CD8-positive, alpha-beta memory T cell (primary cell): ENCODE measurements at regions not wholly inside any gene's neighbourhood (a gene's known extent, or its start where the extent isn't known, plus 50 kb on each side); places are given as distances from the start of the nearest gene placed in this dataset.

ENCODE experiments used
- CTCF ChIA-PET: fragments of 350-600 bp; sonication (Branson Sonifier 250); formaldehyde crosslinking; loops from one replicate; lab custom pipeline; 2021; ENCODE audit warnings: antibody characterized with exemption; lab: Charles Lee
- POLR2A ChIA-PET: fragments of 350-600 bp; sonication (Branson Sonifier 250); formaldehyde crosslinking; loops from one replicate; lab custom pipeline; 2021; ENCODE audit warnings: antibody characterized with exemption; lab: Charles Lee
- DNase-seq, 5 donors: peaks; one replicate each; pipeline versions ENCODE4 v3.0.0 to v3.0.0-alpha.2; 2020 to 2022; ENCODE audit warnings: mixed read lengths in 1 of 5
- H3K27ac ChIP-seq: one replicate; pipeline ENCODE4 v1.7.0; 2013; ENCODE audit warnings: low read depth, mild to moderate bottlenecking, low read length, moderate library complexity
- H3K27me3 ChIP-seq: 2 replicates; pipeline ENCODE4 v1.7.0; 2013; ENCODE audit warnings: low read length, mild to moderate bottlenecking; ENCODE audit not compliant: insufficient read depth, poor library complexity, severe bottlenecking
- H3K36me3 ChIP-seq: 2 replicates; pipeline ENCODE4 v1.7.0; 2013; ENCODE audit warnings: mild to moderate bottlenecking, low read length, moderate library complexity; ENCODE audit not compliant: insufficient read depth
- H3K4me1 ChIP-seq: 2 replicates; pipeline ENCODE4 v1.7.0; 2013; ENCODE audit warnings: mild to moderate bottlenecking, low read length, moderate library complexity; ENCODE audit not compliant: insufficient read depth
- H3K4me3 ChIP-seq: 2 replicates; pipeline ENCODE4 v1.7.0; 2013; ENCODE audit warnings: mild to moderate bottlenecking, low read length
- H3K9me3 ChIP-seq: 2 replicates; pipeline ENCODE4 v1.7.0; 2013; ENCODE audit warnings: mild to moderate bottlenecking, low read length
- H3K27ac Mint-ChIP-seq, 8 donors: one replicate each; pipeline ENCODE4 v1.8.0; 2020 to 2021; ENCODE audit warnings: mixed read lengths in 8 of 8, mild to moderate bottlenecking in 6 of 8, inconsistent platforms in 3 of 8, moderate library complexity in 3 of 8
- H3K27me3 Mint-ChIP-seq, 2 donors: one replicate each; pipeline ENCODE4 v1.8.0; 2020 to 2021; ENCODE audit warnings: mixed read lengths in 2 of 2, mild to moderate bottlenecking in 1 of 2, moderate library complexity in 1 of 2
- H3K36me3 Mint-ChIP-seq, 3 donors: one replicate each; pipeline ENCODE4 v1.8.0; 2020 to 2021; ENCODE audit warnings: mixed read lengths in 3 of 3, inconsistent platforms in 1 of 3, mild to moderate bottlenecking in 1 of 3
- H3K4me1 Mint-ChIP-seq, 3 donors: one replicate each; pipeline ENCODE4 v1.8.0; 2020 to 2021; ENCODE audit warnings: mixed read lengths in 3 of 3, inconsistent platforms in 1 of 3, mild to moderate bottlenecking in 1 of 3
- H3K4me3 Mint-ChIP-seq, 7 donors: one replicate each; pipeline ENCODE4 v1.8.0; 2020 to 2021; ENCODE audit warnings: mixed read lengths in 7 of 7, mild to moderate bottlenecking in 6 of 7, moderate library complexity in 4 of 7, inconsistent platforms in 2 of 7
- H3K9me3 Mint-ChIP-seq, 5 donors: one replicate each; pipeline ENCODE4 v1.8.0; 2020 to 2022; ENCODE audit warnings: mixed read lengths in 5 of 5, mild to moderate bottlenecking in 3 of 5, moderate library complexity in 2 of 5, inconsistent platforms in 1 of 5

GRCh38 chr9:115398996-115399395 lies 281.0 kb upstream of the TNC start:
- H3K27ac ChIP-seq = no peak overlapping the region
- H3K36me3 ChIP-seq = no peaks in the 10 kb centered on the region
- Mint-ChIP-seq H3K27me3 (peaks cover 4 to 7% of the 10 kb centered on the region in 2 donors), H3K36me3 (no peaks in the 10 kb centered on the region), H3K4me3 (no peak overlapping the region), H3K9me3 (peaks cover 0 to 2% (median 0%) of the 10 kb centered on the region in 5 donors), H3K27ac (no peak overlapping the region), H3K4me1 (no peaks in the 10 kb centered on the region)
- ChIA-PET CTCF (no interaction called here), POLR2A (no interaction called here)
- DNase-seq = no peak
- H3K4me1 ChIP-seq = no peaks in the 10 kb centered on the region
- no peak overlapping the region for H3K4me3 ChIP-seq
- no peaks in the 10 kb centered on the region for H3K27me3 ChIP-seq
- H3K9me3 ChIP-seq = no peaks in the 10 kb centered on the region

GRCh38 chr9:115400796-115401195 lies 282.8 kb upstream of the TNC start:
- Histone ChIP-seq H3K4me1 (no peaks in the 10 kb centered on the region), H3K4me3 (no peak overlapping the region), H3K36me3 (no peaks in the 10 kb centered on the region), H3K27me3 (no peaks in the 10 kb centered on the region), H3K9me3 (no peaks in the 10 kb centered on the region), H3K27ac (no peak overlapping the region)
- POLR2A ChIA-PET = no interaction called here
- no peak for DNase-seq
- Mint-ChIP-seq H3K9me3 (peaks cover 0 to 3% (median 0%) of the 10 kb centered on the region in 5 donors), H3K4me3 (no peak overlapping the region), H3K27me3 (peaks cover 0 to 12% of the 10 kb centered on the region in 2 donors), H3K27ac (no peak overlapping the region), H3K4me1 (no peaks in the 10 kb centered on the region), H3K36me3 (no peaks in the 10 kb centered on the region)
- CTCF ChIA-PET = no interaction called here

DNA sequence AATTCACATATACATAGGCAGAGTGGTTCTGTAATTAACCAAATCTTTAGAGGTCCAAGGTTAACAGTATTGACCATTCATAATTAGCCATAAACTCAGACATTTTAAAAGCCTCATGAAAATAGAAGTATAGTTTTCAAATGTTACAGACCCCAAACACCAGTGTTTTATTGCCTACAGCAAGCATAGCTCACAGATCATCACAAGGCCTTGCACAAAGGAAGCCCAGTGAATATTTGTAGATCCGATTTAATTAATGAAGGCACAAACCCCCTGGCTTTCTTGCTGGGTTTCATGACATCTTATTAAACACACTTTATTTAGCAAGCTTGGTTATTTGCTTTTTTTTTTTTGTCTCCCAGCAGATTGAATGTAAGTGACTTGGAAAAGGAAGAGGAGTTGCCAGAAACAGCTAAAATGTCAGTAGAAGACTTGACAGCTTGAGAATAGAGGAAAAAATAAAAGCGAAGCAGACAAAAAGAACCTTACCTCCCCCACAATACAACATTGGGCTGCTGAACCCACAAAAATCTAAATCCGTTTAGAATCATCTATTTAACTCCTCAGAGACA lies 283.9 kb upstream of the TNC start:
- H3K4me3 Mint-ChIP-seq = no peak overlapping the region
- H3K4me3 ChIP-seq = no peak overlapping the region
- H3K4me1 ChIP-seq = no peaks in the 10 kb centered on the region
- no peaks in the 10 kb centered on the region for H3K36me3 ChIP-seq
- H3K27ac ChIP-seq = no peak overlapping the region
- H3K27me3 ChIP-seq = no peaks in the 10 kb centered on the region
- peaks cover 0 to 3% (median 0%) of the 10 kb centered on the region in 5 donors for H3K9me3 Mint-ChIP-seq
- DNase-seq = no peak
- peaks cover 0 to 19% of the 10 kb centered on the region in 2 donors for H3K27me3 Mint-ChIP-seq
- no peaks in the 10 kb centered on the region for H3K9me3 ChIP-seq
- H3K36me3 Mint-ChIP-seq = no peaks in the 10 kb centered on the region
- no peak overlapping the region for H3K27ac Mint-ChIP-seq
- CTCF ChIA-PET = no interaction called here
- POLR2A ChIA-PET = no interaction called here
- no peaks in the 10 kb centered on the region for H3K4me1 Mint-ChIP-seq

DNA sequence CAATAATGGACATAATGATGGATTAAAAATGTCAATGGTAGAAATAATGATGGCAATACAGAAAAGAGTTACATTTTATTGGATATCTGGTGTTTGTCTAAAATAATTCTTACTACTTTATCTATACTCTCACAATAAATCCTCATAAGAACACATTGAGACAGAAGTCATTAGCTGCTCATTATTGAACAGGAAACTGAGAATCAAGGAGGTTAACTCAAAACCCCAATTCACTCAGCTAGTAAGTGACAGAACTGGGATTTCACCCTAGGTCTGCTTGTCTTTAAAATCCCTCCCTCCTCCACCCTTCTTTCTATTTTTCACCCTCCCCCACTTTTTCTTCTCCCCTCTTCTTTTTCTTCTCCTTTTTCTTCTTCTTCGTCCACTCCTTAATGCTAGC lies 285.8 kb upstream of the TNC start:
- Mint-ChIP-seq H3K36me3 (no peaks in the 10 kb centered on the region), H3K9me3 (peaks cover 0 to 3% (median 0%) of the 10 kb centered on the region in 5 donors), H3K27me3 (peaks cover 0 to 22% of the 10 kb centered on the region in 2 donors), H3K27ac (no peak overlapping the region), H3K4me1 (no peaks in the 10 kb centered on the region), H3K4me3 (no peak overlapping the region)
- Histone ChIP-seq H3K9me3 (no peaks in the 10 kb centered on the region), H3K27ac (no peak overlapping the region), H3K4me1 (no peaks in the 10 kb centered on the region), H3K4me3 (no peak overlapping the region), H3K27me3 (no peaks in the 10 kb centered on the region), H3K36me3 (no peaks in the 10 kb centered on the region)
- CTCF ChIA-PET = no interaction called here
- POLR2A ChIA-PET = no interaction called here
- no peak for DNase-seq

DNA sequence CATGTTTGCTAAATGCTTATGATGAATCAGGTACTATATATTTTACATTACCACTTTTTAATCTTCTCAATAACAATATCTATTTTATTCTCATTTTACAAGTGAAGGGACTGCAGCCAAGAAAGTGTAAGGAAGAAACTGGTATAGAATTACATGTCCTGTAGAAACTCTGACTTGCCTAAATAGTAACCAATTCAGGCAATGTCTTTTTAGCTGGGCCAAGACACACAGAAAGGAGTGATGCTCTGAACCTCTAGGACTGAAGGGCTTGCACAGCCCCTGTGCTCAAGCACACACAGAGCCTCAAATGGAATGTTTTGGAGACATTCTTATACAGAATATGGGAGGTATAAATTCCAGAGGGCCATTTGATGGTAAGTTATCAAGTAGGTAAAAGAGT lies 286.4 kb upstream of the TNC start:
- no peaks in the 10 kb centered on the region for H3K27me3 ChIP-seq
- H3K27ac Mint-ChIP-seq = no peak overlapping the region
- H3K4me3 ChIP-seq = no peak overlapping the region
- ChIA-PET CTCF (no interaction called here), POLR2A (no interaction called here)
- H3K9me3 Mint-ChIP-seq = peaks cover 0 to 3% (median 0%) of the 10 kb centered on the region in 5 donors
- DNase-seq = no peak
- peaks cover 0 to 26% of the 10 kb centered on the region in 2 donors for H3K27me3 Mint-ChIP-seq
- no peaks in the 10 kb centered on the region for H3K4me1 Mint-ChIP-seq
- no peak overlapping the region for H3K27ac ChIP-seq
- no peaks in the 10 kb centered on the region for H3K36me3 Mint-ChIP-seq
- H3K9me3 ChIP-seq = no peaks in the 10 kb centered on the region
- peak overlapping the region in 1 of 7 donors; percentile 29 for H3K4me3 Mint-ChIP-seq
- H3K36me3 ChIP-seq = no peaks in the 10 kb centered on the region
- H3K4me1 ChIP-seq = no peaks in the 10 kb centered on the region

DNA sequence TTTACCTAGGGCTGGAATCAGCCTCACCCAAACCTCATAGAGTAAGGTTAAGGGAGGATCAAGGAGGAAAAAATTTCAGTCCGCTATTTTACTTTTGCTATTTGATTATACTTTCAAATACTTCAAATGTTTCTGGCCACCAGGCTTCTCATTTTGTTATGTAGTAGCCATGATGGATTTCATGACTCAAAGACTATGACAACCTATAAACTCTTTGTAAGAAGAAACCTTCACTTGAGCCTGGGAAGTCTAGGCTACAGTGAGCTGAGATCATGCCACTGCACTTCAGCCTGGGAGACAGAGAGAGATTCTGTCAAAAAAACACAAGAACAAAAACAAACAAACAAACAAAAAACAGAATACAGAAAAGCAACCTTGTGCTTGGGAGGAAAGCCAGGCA lies 293.6 kb upstream of the TNC start:
- no peak overlapping the region for H3K4me3 ChIP-seq
- H3K4me3 Mint-ChIP-seq = no peak overlapping the region

DNA sequence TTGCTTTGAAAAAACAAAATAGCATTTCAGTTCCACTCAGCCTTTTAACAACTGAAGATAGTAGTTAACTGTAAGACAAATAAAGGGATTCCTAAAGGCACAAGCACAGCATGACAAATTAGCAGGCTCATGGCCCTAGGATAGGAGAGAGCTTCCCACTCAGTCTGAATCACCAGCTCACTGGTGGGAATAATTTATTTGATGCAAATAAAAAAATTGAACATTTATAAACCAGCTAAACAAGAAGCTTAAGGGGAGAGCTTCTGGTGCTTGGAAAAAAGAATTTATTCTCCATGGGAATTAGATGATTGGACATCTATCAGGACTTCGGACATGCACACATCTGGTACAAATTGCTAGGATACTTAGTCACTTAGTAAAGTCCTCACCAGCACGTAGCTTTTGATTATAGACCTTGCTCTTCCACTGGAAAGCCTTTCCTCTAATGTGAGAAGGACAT lies 294.1 kb upstream of the TNC start:
- Histone ChIP-seq H3K27me3 (no peaks in the 10 kb centered on the region), H3K4me3 (no peak overlapping the region), H3K9me3 (no peaks in the 10 kb centered on the region), H3K36me3 (no peaks in the 10 kb centered on the region), H3K4me1 (no peaks in the 10 kb centered on the region), H3K27ac (no peak overlapping the region)
- peaks cover 2 to 26% of the 10 kb centered on the region in 2 donors for H3K27me3 Mint-ChIP-seq
- POLR2A ChIA-PET = no interaction called here
- CTCF ChIA-PET = no interaction called here
- no peak overlapping the region for H3K27ac Mint-ChIP-seq
- H3K36me3 Mint-ChIP-seq = no peaks in the 10 kb centered on the region
- no peak overlapping the region for H3K4me3 Mint-ChIP-seq
- no peaks in the 10 kb centered on the region for H3K4me1 Mint-ChIP-seq
- DNase-seq = no peak
- peaks cover 0 to 3% (median 0%) of the 10 kb centered on the region in 5 donors for H3K9me3 Mint-ChIP-seq

More for the DNA sequence above, 293.6 kb upstream of the TNC start:
- Histone ChIP-seq H3K9me3 (no peaks in the 10 kb centered on the region), H3K36me3 (no peaks in the 10 kb centered on the region), H3K27ac (no peak overlapping the region), H3K4me1 (no peaks in the 10 kb centered on the region), H3K27me3 (no peaks in the 10 kb centered on the region)
- Mint-ChIP-seq H3K4me1 (no peaks in the 10 kb centered on the region), H3K36me3 (no peaks in the 10 kb centered on the region), H3K27me3 (peaks cover 2 to 26% of the 10 kb centered on the region in 2 donors), H3K9me3 (peaks cover 0 to 3% (median 0%) of the 10 kb centered on the region in 5 donors), H3K27ac (no peak overlapping the region)
- POLR2A ChIA-PET = no interaction called here
- no peak for DNase-seq
- CTCF ChIA-PET = no interaction called here

DNA sequence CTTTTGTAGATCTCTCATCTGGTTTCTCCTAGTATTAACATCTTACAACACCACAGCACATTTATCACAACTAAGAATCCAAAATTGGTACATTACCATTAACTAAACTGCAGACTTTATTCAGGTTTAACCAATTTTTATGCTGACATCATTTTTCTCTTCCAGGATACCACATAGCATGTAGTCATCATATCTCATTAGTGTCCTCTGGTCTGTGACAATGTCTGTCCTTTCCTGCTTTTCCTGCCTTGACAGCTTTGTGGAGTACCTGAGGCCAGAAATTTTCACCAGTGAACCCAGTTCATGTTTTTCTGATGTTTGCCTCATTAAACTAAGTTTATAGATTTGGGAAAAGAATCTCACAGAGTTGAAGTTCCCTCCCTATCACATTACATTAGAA lies 294.7 kb upstream of the TNC start:
- no peaks in the 10 kb centered on the region for H3K4me1 Mint-ChIP-seq
- H3K4me1 ChIP-seq = no peaks in the 10 kb centered on the region
- no peak overlapping the region for H3K27ac Mint-ChIP-seq
- H3K9me3 Mint-ChIP-seq = peaks cover 0 to 4% (median 3%) of the 10 kb centered on the region in 5 donors
- peaks cover 3 to 26% of the 10 kb centered on the region in 2 donors for H3K27me3 Mint-ChIP-seq
- H3K36me3 ChIP-seq = no peaks in the 10 kb centered on the region
- no peak overlapping the region for H3K27ac ChIP-seq
- no peak overlapping the region for H3K4me3 ChIP-seq
- no peak for DNase-seq
- no peaks in the 10 kb centered on the region for H3K27me3 ChIP-seq
- POLR2A ChIA-PET = no interaction called here
- no peak overlapping the region for H3K4me3 Mint-ChIP-seq
- no peaks in the 10 kb centered on the region for H3K9me3 ChIP-seq
- CTCF ChIA-PET = no interaction called here
- H3K36me3 Mint-ChIP-seq = no peaks in the 10 kb centered on the region
